Lower leg skin (tissue), 4 donors: ENCODE measurements at regions not wholly inside any gene's neighbourhood (a gene's known extent, or its start where the extent isn't known, plus 50 kb on each side); places are given as distances from the start of the nearest gene placed in this dataset.

Experiments used
- DNase-seq, 2 donors: peaks; one replicate each; pipeline ENCODE4 v3.0.0-alpha.2; 2019; ENCODE audit warnings: low spot score in 2 of 2
- H3K4me3 ChIP-seq: fragments of 200-600 bp; sonication (generic); 2 replicates; pipeline ENCODE4 v1.5.1; 2017; ENCODE audit warnings: mild to moderate bottlenecking, low read depth; ENCODE audit not compliant: poor library complexity, severe bottlenecking
- POLR2A ChIP-seq, 2 donors: fragments of 450-650 bp; IDR thresholded peaks; one replicate each; pipeline ENCODE4 v1.6.1; 2016 to 2017; ENCODE audit warnings: antibody characterized with exemption in 2 of 2, mild to moderate bottlenecking in 1 of 2, moderate library complexity in 1 of 2
- WGBS, 2 donors: methylation state at CpG; one replicate each; pipeline ENCODE4 v1.1.5; 2018; 5-methylcytosine and 5-hydroxymethylcytosine counted together
- intact Hi-C: fragments of 100-400 bp; cut with DNase I; formaldehyde crosslinking; loops from one replicate; pipeline ENCODE4 v1.15.0; 2023; ENCODE audit warnings: low total_unique reads
- TF ChIP-seq, protein P1 (sequence below), 3 donors: fragments of 450-650 bp; IDR thresholded peaks; one replicate each; pipeline ENCODE4 v1.5.1; 2016; ENCODE audit warnings: antibody characterized with exemption in 3 of 3, mild to moderate bottlenecking in 3 of 3, moderate library complexity in 2 of 3

DNA sequence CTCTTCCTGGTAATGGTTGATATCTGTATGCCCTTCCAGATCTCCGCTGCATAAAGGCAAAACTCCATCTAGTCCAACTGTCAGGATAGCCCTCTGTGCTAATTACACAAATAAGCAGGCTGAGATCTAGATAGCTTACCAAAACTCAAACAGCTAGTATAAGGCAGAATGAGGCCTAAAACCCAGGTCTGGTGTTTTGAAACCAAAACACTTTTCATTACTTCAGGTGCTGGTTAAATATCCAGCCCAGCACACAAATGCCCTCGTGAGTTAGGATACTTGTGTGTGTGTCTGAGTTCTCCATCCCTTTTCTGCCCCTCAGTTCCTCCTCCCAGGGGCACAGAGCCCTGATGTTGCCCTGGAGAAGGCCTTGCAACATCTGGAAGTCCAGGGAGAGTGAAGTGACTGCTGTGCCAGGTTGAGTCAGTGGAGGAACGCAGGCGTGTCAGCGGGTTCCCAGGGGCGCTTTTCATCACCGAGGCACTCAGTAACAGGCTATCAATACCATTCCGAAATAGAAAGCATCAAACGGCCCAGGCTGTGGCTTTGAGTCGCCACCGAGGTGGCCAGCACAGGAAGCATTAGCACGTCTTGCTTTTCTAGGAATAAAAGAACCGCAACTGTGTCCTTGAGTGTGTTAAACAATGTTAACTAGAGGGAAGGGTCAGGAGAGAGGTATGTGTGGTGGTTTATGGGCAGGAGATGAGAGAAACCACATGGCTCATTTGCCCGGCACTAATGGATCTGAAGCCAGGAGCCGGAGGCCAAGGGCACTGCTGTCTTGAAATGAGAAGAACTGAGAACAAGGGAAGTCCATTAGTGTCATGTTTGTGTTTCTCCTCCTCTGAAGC, 90.7 kb upstream of the WLS start:
- DNase-seq = peak; percentile 77 to 92
- intact Hi-C loops = no loop called here

DNA sequence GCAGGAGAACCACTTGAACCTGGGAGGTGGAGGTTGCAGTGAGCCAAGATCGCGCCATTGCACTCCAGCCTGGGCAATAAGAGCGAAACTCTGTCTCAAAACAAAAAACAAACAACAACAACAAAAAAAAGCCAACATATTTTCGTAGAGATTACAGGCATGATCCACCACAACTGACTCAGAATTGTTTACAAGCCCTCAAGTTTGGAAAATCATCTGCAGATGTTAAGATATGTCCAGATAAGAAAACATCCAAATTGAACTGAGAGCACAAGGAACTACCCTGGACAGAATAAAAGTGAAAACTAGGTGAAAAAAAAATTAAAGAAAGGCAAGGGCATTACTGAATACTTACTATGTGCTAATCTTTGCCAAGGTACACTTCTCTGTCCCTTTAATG, 89.8 kb upstream of the WLS start:
- 77 to 86% methylated on average over 4 of the region's 4 CpGs for WGBS, 2 donors
- DNase-seq = no peak
- no peak overlapping the region for H3K4me3 ChIP-seq
- TF ChIP-seq, protein P1, sequence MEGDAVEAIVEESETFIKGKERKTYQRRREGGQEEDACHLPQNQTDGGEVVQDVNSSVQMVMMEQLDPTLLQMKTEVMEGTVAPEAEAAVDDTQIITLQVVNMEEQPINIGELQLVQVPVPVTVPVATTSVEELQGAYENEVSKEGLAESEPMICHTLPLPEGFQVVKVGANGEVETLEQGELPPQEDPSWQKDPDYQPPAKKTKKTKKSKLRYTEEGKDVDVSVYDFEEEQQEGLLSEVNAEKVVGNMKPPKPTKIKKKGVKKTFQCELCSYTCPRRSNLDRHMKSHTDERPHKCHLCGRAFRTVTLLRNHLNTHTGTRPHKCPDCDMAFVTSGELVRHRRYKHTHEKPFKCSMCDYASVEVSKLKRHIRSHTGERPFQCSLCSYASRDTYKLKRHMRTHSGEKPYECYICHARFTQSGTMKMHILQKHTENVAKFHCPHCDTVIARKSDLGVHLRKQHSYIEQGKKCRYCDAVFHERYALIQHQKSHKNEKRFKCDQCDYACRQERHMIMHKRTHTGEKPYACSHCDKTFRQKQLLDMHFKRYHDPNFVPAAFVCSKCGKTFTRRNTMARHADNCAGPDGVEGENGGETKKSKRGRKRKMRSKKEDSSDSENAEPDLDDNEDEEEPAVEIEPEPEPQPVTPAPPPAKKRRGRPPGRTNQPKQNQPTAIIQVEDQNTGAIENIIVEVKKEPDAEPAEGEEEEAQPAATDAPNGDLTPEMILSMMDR (IDR thresholded peaks at IDR 0.05) = no peak
- no peak for TF ChIP-seq POLR2A (IDR thresholded peaks at IDR 0.05)
- intact Hi-C loops = no loop called here

More for the DNA sequence above, 90.7 kb upstream of the WLS start:
- WGBS, 2 donors = 42 to 62% methylated on average over 11 to 15 of the region's 15 CpGs
- no peak for TF ChIP-seq POLR2A (IDR thresholded peaks at IDR 0.05)
- TF ChIP-seq, protein P1 (IDR thresholded peaks at IDR 0.05) = no peak
- H3K4me3 ChIP-seq = no peak overlapping the region

DNA sequence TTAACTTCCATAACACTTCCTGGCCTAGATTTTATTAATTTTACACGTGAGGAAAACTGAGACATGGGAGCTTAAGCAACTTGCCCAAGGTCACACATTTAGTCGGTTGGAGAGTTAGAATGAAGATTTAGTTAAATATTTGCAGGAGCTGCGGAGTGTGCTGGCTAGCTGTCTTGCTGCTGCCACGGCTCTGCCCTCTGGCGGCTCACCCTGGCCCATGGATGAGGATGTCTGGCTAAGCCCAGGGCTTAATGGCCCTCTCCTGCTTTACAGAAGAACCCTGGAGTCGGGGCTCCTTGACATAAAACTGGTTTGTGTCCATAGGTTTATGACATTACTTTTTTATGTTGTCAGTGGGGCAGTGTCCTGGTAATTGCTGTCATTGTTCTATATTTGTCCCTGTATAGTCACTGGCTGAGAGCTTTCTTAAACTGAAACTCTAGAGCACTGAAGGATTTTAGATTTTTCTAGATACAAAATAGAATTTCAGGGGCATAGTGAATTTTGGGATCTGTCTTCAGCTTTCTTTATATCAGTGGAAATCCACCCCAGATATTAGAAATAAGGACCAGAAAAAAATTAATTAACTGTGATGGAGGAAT, 88.9 kb upstream of the WLS start:
- no peak for TF ChIP-seq POLR2A (IDR thresholded peaks at IDR 0.05)
- TF ChIP-seq, protein P1 (IDR thresholded peaks at IDR 0.05) = no peak
- peak in 1 of 2 donors; percentile 27 for DNase-seq
- H3K4me3 ChIP-seq = no peak overlapping the region
- intact Hi-C loops = no loop called here
- WGBS, 2 donors = 56 to 63% methylated on average over 6 of the region's 6 CpGs

DNA sequence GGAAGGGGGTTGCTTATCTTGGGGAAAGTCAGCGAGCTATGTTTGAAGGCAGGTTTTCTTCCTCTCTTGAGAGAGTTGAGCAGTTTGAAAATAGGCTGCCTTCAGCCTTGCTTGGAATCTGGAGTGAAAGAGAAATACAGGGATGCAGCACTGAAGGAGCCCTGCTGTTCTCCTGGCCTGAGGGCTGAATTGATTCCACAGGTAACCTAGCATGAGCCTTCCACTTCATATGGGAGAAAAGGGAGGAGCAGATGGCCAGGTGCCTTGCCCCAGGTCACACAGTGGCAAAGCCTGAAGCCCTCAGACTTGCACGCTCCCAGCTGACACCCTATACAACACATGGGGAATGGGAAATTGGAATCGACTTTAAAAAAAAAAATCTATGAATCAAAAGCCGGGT, 88.0 kb upstream of the WLS start:
- intact Hi-C loops = no loop called here
- no peak for TF ChIP-seq POLR2A (IDR thresholded peaks at IDR 0.05)
- TF ChIP-seq, protein P1 (IDR thresholded peaks at IDR 0.05) = no peak
- no peak for DNase-seq
- H3K4me3 ChIP-seq = no peak overlapping the region
- 78 to 83% methylated on average over 4 of the region's 4 CpGs for WGBS, 2 donors

DNA sequence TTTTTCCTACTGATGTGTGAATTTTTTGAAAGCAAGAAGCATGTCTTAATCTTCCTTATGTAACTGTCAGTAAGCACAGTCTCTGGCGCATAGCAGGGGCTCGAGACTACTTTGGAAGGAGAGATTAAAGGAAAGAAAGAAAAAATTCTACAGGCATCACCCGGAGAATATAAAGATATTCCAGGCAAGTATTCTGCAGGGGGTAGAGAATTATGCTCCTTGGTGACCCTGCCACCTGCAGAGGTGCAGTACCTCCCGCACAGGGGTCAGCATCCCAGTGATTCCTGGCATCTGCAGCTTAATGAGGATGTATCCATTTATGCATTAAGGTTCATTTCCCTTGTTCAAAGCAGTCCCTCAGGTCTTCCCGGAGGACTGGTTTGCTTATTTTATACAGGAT, 87.6 kb upstream of the WLS start:
- 70 to 81% methylated on average over 5 of the region's 5 CpGs for WGBS, 2 donors
- DNase-seq = no peak
- intact Hi-C loops = no loop called here
- no peak for TF ChIP-seq POLR2A (IDR thresholded peaks at IDR 0.05)
- TF ChIP-seq, protein P1 (IDR thresholded peaks at IDR 0.05) = no peak
- no peak overlapping the region for H3K4me3 ChIP-seq
